ENCODE measurements at regions not wholly inside any gene's neighbourhood (a gene's known extent, or its start where the extent isn't known, plus 50 kb on each side); places are given as distances from the start of the nearest gene placed in this dataset.

DNA sequence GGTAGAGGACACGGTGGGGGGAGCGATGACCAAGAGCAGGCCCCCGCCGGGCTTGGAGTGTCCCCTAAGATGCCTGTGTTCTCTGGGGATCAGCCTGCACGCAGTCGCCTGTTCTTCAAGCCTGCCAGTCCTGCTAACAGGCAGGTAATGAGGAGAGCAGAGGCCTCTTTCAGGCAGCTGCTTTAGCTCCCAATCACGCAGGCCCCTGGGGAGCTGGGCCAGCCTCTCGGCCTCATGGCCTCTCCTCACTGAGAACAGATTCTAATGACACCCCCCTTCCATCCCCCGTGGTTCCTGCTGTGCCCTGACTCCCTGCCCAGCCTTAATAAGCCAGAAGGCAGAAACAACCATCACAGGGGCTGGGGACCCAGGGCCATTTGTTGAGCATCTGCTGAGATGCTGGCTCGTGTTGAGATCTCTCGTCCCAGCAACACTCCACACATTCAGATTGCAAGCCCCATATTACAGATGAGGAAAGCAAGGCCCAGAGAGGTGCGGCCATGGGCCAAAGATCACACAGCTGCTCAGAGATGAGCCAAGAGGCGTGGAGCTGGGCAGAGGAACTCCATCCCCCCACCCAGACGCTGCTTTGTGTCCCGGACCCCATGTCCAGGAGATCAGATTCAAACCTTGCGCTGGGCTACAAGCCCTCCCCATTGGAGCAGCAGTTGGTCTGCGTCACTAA lies 71.6 kb upstream of the CASZ1 start:
- TF ChIP-seq, protein P1, sequence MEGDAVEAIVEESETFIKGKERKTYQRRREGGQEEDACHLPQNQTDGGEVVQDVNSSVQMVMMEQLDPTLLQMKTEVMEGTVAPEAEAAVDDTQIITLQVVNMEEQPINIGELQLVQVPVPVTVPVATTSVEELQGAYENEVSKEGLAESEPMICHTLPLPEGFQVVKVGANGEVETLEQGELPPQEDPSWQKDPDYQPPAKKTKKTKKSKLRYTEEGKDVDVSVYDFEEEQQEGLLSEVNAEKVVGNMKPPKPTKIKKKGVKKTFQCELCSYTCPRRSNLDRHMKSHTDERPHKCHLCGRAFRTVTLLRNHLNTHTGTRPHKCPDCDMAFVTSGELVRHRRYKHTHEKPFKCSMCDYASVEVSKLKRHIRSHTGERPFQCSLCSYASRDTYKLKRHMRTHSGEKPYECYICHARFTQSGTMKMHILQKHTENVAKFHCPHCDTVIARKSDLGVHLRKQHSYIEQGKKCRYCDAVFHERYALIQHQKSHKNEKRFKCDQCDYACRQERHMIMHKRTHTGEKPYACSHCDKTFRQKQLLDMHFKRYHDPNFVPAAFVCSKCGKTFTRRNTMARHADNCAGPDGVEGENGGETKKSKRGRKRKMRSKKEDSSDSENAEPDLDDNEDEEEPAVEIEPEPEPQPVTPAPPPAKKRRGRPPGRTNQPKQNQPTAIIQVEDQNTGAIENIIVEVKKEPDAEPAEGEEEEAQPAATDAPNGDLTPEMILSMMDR (IDR thresholded peaks at IDR 0.05; ENCODE audit: borderline replicate concordance, extremely low read depth, low read length, poor library complexity, severe bottlenecking) = no peak
- TF ChIP-seq EZH2 (IDR thresholded peaks at IDR 0.05; ENCODE audit: borderline replicate concordance, low read depth, low read length, severe bottlenecking) = no peak
- H3K4me2 ChIP-seq (ENCODE audit: insufficient read depth, low read length) = no peak overlapping the region
- H3K79me2 ChIP-seq (ENCODE audit: insufficient read depth, low read length) = no peaks in the 10 kb centered on the region
- H3K4me3 ChIP-seq (ENCODE audit: low read depth in 1 of 2, low read length in 2 of 2) = no peak overlapping the region
- H3K27ac ChIP-seq (ENCODE audit: low read length) = no peak overlapping the region
- peaks cover 55% of the 10 kb centered on the region for H3K27me3 ChIP-seq (ENCODE audit: insufficient read depth, low read length, poor library complexity)
- H3K9me3 ChIP-seq (ENCODE audit: insufficient read depth, low read length, severe bottlenecking) = no peaks in the 10 kb centered on the region
- no peak overlapping the region for H3K9ac ChIP-seq (ENCODE audit: low read depth, low read length)
- peaks cover 11% of the 10 kb centered on the region for H3K4me1 ChIP-seq (ENCODE audit: insufficient read depth, low read length)
- no peak for DNase-seq
- no peak for ATAC-seq (ENCODE audit: insufficient read depth, low read depth)
- H2AFZ ChIP-seq (ENCODE audit: low read depth, low read length) = no peak overlapping the region
- H3K36me3 ChIP-seq (ENCODE audit: insufficient read depth, low read length) = no peaks in the 10 kb centered on the region
- H4K20me1 ChIP-seq (ENCODE audit: insufficient read depth, low read length) = peaks cover 15% of the 10 kb centered on the region; the same call in 1 of the 2 replicates

- H4K20me1 ChIP-seq (ENCODE audit: insufficient read depth, low read length) = peaks cover 11% of the 10 kb centered on the region; the same call in 1 of the 2 replicates
These were observed 72.1 kb upstream of the CASZ1 start for GRCh38 chr1:10868599-10868965.

GRCh38 chr1:10869933-10870332 lies 73.5 kb upstream of the CASZ1 start:
- TF ChIP-seq EZH2 (IDR thresholded peaks at IDR 0.05; ENCODE audit: borderline replicate concordance, low read depth, low read length, severe bottlenecking) = no peak
- TF ChIP-seq, protein P1 (IDR thresholded peaks at IDR 0.05; ENCODE audit: borderline replicate concordance, extremely low read depth, low read length, poor library complexity, severe bottlenecking) = no peak
- DNase-seq (no peak), ATAC-seq (ENCODE audit: insufficient read depth, low read depth) (no peak)
- Histone ChIP-seq H3K36me3 (ENCODE audit: insufficient read depth, low read length) (no peaks in the 10 kb centered on the region), H4K20me1 (ENCODE audit: insufficient read depth, low read length) (peaks cover 9% of the 10 kb centered on the region; the same call in 1 of the 2 replicates), H3K79me2 (ENCODE audit: insufficient read depth, low read length) (no peaks in the 10 kb centered on the region), H2AFZ (ENCODE audit: low read depth, low read length) (no peak overlapping the region), H3K27me3 (ENCODE audit: insufficient read depth, low read length, poor library complexity) (peaks cover 38% of the 10 kb centered on the region), H3K9ac (ENCODE audit: low read depth, low read length) (no peak overlapping the region), H3K4me3 (ENCODE audit: low read depth in 1 of 2, low read length in 2 of 2) (no peak overlapping the region), H3K9me3 (ENCODE audit: insufficient read depth, low read length, severe bottlenecking) (no peaks in the 10 kb centered on the region), H3K4me2 (ENCODE audit: insufficient read depth, low read length) (no peak overlapping the region), H3K27ac (ENCODE audit: low read length) (no peak overlapping the region), H3K4me1 (ENCODE audit: insufficient read depth, low read length) (peaks cover 11% of the 10 kb centered on the region)

More at GRCh38 chr1:10868599-10868965, 72.1 kb upstream of the CASZ1 start:
- ATAC-seq (ENCODE audit: insufficient read depth, low read depth) = no peak
- Histone ChIP-seq H3K79me2 (ENCODE audit: insufficient read depth, low read length) (no peaks in the 10 kb centered on the region), H3K4me1 (ENCODE audit: insufficient read depth, low read length) (peaks cover 11% of the 10 kb centered on the region), H3K27me3 (ENCODE audit: insufficient read depth, low read length, poor library complexity) (peaks cover 50% of the 10 kb centered on the region), H3K36me3 (ENCODE audit: insufficient read depth, low read length) (no peaks in the 10 kb centered on the region), H3K9ac (ENCODE audit: low read depth, low read length) (no peak overlapping the region), H3K4me3 (ENCODE audit: low read depth in 1 of 2, low read length in 2 of 2) (no peak overlapping the region), H2AFZ (ENCODE audit: low read depth, low read length) (no peak overlapping the region), H3K4me2 (ENCODE audit: insufficient read depth, low read length) (no peak overlapping the region), H3K9me3 (ENCODE audit: insufficient read depth, low read length, severe bottlenecking) (no peaks in the 10 kb centered on the region), H3K27ac (ENCODE audit: low read length) (no peak overlapping the region)
- no peak for DNase-seq
- TF ChIP-seq, protein P1 (IDR thresholded peaks at IDR 0.05; ENCODE audit: borderline replicate concordance, extremely low read depth, low read length, poor library complexity, severe bottlenecking) = no peak
- TF ChIP-seq EZH2 (IDR thresholded peaks at IDR 0.05; ENCODE audit: borderline replicate concordance, low read depth, low read length, severe bottlenecking) = no peak

Data from DND-41 (cell line).